ENCODE measurements at regions not wholly inside any gene's neighbourhood (a gene's known extent, or its start where the extent isn't known, plus 50 kb on each side); places are given as distances from the start of the nearest gene placed in this dataset.

- no peak for TF ChIP-seq POLR2A (IDR thresholded peaks at IDR 0.05)
- TF ChIP-seq, protein P1, sequence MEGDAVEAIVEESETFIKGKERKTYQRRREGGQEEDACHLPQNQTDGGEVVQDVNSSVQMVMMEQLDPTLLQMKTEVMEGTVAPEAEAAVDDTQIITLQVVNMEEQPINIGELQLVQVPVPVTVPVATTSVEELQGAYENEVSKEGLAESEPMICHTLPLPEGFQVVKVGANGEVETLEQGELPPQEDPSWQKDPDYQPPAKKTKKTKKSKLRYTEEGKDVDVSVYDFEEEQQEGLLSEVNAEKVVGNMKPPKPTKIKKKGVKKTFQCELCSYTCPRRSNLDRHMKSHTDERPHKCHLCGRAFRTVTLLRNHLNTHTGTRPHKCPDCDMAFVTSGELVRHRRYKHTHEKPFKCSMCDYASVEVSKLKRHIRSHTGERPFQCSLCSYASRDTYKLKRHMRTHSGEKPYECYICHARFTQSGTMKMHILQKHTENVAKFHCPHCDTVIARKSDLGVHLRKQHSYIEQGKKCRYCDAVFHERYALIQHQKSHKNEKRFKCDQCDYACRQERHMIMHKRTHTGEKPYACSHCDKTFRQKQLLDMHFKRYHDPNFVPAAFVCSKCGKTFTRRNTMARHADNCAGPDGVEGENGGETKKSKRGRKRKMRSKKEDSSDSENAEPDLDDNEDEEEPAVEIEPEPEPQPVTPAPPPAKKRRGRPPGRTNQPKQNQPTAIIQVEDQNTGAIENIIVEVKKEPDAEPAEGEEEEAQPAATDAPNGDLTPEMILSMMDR (IDR thresholded peaks at IDR 0.05): no peak
Observed at GRCh38 chr10:128879441-128880140, 587.5 kb upstream of the MGMT start.

Measured in lower leg skin (tissue), 3 donors.